Lower leg skin (tissue), 3 donors: ENCODE measurements at regions not wholly inside any gene's neighbourhood (a gene's known extent, or its start where the extent isn't known, plus 50 kb on each side); places are given as distances from the start of the nearest gene placed in this dataset.

Source experiments
- POLR2A ChIP-seq, 2 donors: fragments of 450-650 bp; IDR thresholded peaks; one replicate each; pipeline ENCODE4 v1.6.1; 2016 to 2017; ENCODE audit warnings: antibody characterized with exemption in 2 of 2, mild to moderate bottlenecking in 1 of 2, moderate library complexity in 1 of 2
- TF ChIP-seq, protein P1 (sequence below), 3 donors: fragments of 450-650 bp; IDR thresholded peaks; one replicate each; pipeline ENCODE4 v1.5.1; 2016; ENCODE audit warnings: antibody characterized with exemption in 3 of 3, mild to moderate bottlenecking in 3 of 3, moderate library complexity in 2 of 3

- TF ChIP-seq, protein P1, sequence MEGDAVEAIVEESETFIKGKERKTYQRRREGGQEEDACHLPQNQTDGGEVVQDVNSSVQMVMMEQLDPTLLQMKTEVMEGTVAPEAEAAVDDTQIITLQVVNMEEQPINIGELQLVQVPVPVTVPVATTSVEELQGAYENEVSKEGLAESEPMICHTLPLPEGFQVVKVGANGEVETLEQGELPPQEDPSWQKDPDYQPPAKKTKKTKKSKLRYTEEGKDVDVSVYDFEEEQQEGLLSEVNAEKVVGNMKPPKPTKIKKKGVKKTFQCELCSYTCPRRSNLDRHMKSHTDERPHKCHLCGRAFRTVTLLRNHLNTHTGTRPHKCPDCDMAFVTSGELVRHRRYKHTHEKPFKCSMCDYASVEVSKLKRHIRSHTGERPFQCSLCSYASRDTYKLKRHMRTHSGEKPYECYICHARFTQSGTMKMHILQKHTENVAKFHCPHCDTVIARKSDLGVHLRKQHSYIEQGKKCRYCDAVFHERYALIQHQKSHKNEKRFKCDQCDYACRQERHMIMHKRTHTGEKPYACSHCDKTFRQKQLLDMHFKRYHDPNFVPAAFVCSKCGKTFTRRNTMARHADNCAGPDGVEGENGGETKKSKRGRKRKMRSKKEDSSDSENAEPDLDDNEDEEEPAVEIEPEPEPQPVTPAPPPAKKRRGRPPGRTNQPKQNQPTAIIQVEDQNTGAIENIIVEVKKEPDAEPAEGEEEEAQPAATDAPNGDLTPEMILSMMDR (IDR thresholded peaks at IDR 0.05), result no peak
- TF ChIP-seq POLR2A (IDR thresholded peaks at IDR 0.05), result no peak
Observed at GRCh38 chr21:20631633-20632032, 366.6 kb upstream of the NCAM2 start.
